ENCODE measurements at regions not wholly inside any gene's neighbourhood (a gene's known extent, or its start where the extent isn't known, plus 50 kb on each side); places are given as distances from the start of the nearest gene placed in this dataset.

DNA sequence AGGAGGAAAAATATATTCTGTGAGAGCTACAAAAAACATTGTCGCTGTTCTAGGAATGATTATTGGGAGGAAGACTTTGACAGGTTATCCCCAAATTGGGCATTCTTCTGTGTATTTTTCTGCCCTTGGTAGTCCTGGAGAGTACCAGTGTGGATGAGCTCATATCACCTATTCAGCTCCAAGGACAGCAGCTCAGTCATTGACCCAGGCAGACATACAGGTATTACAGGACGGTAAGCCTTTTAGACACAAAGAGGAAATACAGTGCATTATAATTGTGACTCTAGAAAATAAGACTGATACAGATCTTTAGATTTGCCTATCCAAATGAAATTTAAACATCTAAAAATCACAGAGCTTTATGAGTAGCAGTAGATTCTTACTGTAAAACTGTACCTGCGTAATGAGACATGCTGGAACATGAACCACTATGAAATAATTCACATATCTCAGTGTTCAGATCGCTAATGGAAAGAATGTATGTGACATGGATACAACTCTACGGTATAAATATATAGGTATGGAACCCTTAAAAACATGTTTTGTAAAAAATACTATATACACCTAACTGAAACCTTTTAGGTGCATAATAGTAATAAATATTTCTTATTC lies 56.0 kb downstream of the PLK2 start:
- no peak for DNase-seq (ENCODE audit: low spot score)

DNA sequence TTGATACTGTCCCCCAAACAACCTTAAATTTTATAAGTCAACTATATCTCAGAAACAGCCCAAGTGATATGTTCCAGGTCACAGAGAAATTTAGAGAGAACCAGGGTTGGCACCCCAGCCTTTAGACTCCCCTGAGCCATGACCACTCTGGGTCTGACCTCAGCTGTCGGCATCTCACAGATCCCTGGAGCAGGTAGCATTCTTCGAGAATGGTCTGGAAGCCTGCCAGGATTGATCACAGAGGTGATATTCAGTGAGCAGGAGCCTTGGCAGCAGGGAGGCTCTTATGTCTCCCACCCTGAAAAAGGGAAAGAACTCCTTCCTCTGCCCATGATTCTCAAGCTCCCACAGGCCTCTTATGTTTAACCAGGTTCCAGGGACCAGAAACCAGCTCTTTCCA lies 58.2 kb downstream of the PLK2 start:
- DNase-seq (ENCODE audit: low spot score), result no peak

DNA sequence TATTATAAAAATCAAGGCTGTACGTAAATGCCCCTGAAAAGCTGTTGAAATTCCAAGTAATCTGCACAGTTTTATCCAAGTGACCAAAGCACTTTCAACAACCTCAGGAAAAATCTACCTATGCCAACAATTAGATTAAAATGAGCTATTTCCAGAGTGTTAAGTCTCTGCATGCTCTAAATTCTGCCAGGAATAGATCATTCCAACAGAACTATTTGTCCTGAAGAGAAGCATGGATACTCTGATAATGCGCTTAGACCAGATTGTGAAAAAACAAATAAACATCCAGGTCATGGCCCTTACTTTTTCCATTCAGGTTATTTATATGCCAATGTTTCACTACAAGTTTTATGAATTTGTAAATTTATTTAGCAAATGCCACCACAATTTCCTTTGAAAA lies 59.1 kb downstream of the PLK2 start:
- no peak for DNase-seq (ENCODE audit: low spot score)

DNA sequence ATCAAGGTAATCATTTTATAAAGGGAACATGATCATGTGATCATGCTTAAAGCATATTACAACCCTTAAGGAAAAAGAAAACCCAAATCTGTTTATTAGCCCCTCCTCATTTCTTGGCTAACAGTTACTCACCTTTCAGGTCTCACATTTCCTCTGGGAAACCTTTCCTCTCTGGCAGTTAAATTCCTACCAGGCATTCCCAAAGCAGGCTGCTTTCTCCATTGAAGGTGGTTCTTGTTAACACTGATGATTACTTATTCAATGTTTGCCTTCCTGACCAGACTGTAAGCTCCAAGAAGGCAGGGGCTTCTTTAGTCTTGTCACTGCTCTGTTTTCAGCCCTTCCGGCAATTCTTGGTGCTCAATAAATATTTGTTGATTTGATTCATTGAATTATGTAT lies 59.9 kb downstream of the PLK2 start:
- no peak for DNase-seq (ENCODE audit: low spot score)

DNA sequence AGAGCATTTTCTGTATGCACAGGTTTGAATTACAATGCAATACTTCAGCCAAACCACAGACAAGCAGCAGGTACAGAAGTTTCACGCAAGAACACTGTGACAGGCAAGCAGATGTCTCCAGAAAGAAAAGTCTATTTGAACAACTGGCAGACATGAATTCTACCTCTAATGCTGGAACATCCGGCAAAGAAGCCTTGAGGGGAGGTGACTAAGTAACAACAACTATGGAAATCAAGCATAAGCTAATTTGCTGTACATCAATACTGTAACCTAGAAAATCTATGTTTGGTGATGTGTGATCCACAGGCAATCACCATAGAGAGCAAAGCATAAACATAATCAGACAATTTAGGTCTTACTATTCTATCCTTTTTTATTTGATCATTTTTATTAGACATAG lies 65.5 kb downstream of the PLK2 start:
- no peak for DNase-seq (ENCODE audit: low spot score)

DNA sequence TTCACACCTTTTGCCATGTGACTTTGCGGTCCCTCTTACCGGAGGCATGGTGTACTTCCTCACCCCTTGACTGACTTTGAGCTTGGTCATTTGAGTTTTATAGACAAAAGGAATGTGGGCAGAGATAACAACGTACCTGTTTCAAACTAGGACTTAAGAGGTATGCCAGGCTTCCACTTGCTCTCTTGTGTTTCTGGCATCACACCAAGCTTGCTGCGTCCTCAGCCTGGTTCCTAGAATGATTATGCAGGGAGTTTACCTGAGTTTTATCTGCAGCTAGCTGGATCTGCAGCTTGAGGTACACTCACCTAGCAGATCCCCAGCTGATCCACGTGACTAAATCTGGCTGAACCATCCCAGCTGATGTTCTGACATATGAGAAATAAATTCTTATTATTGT lies 66.2 kb downstream of the PLK2 start:
- DNase-seq (ENCODE audit: low spot score), result no peak

DNA sequence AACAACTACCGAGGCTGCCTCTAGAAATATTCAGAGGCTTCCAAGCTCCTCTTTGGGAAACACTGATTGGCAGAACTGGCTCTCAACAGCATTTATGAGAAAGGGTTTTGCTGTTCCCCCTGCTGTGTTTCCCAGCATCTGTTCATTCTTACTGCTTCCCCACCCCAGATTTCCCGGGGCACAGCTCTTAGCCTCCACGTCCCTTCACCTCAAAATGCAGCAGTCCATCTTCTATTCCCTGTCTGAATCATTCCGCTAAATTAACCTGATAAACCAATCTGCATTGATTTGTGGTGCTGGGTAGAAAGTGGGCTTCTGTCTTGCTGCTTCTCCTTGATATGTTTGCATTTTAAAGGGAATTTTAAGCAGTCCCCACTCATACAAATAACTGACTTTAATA lies 67.4 kb downstream of the PLK2 start:
- DNase-seq (ENCODE audit: low spot score), result no peak

DNA sequence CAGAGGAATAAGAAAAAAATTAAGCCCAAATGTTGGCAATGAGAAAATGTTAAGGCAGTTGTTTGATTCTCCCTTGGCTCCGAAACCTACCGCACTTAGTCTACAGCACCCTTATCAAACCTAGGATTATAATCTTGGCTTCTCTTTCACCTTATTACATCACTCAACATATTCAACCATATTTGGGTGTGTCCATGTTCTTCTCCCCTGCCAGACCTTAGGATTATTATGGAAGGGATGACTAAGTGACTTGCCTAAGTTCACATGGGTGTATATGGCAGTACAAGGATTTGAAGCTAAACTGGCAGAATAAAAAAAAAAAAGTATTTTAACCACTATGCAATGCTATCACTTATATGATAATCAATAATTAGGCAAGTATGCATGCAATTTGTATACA lies 76.4 kb downstream of the PLK2 start:
- DNase-seq (ENCODE audit: low spot score), result no peak

DNA sequence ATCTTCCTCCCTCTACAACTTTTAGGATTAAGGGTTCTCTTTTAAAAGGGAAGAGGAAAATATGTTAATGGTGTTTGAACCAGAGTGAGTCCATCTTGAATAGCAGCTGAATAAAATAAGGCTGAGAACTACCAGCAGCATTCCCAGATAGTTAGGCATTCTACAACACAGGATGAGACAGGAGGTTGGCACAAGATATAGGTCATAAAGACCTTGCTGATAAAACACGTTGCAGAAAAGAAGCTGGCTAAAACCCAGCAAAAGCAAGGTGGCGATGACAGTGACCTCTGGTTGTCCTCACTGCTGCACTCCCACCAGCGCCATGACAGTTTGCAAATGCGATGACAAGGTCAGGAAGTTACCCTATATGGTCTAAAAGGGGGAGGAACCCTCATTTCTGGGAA lies 77.8 kb downstream of the PLK2 start:
- no peak for DNase-seq (ENCODE audit: low spot score)

DNA sequence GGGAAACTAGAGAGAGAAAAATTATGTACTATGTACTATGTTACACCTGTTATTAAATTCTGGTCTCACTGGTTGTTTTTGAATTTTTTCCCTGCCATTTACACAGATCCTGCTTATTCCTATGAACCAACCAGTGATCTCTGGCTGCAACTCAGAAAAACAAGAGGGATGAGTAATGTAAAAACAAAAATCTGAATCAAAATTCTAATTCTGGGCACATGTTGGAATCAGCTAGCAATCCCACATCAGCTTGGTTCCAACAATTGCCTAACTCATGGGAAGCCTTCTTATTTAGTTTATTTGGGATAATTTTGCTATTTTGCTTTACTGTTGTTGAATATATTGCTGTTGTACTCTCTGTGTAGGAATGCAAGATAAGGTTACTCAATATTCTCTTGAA lies 78.3 kb downstream of the PLK2 start:
- no peak for DNase-seq (ENCODE audit: low spot score)

DNA sequence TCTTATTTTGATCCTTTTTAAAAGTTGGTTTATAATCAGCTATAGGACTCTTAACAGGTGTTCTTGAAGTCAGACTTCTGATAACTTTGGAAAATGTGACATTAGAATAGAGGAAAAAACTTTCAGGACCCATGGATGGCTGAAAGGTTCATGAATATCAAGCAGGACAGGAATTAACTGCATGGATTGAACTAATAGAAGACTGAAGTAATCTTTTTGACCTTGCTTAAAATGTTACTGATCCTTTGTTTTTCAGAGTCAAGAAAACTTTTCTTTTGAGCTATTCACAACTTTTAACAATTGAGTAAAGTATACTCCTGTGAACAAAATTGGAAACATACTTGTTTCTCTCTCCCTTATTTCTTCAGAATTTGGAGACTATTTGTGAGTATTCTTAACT lies 79.2 kb downstream of the PLK2 start:
- DNase-seq (ENCODE audit: low spot score), result no peak

DNA sequence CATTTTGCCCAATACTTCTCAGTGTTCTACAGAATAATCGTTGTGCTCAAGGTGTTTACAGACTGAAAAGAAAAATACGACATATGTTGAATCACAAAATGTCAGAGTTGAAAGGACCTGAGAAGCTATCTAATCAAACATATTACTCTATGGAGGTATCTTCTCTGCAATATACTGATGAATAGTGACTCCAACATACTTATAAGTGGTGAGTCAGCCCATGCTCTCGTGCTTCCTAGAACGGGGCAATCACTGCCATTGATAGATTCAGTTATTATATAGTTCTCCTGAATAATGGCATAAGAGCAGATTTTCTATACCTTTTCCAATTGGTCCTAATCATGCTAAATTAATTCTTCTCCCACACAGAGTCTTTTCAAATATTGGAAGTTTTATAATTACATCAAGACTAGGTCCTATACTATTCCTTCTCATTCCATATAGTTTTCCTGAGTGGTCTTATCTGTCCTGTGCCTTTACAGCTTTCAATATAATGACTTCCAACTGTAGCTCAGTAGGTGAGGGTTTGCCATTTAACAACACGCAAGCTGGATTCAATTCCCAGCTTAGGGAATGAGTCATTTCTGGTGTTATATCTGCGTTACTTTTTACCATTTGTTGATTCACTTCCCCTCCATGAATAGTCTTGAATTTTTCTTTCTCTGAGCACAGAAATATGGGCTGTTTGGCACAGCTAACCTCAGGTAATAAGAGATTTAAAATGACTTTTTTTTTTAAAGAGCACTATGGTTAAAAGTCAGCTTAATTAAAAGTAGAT lies 81.1 kb downstream of the PLK2 start:
- DNase-seq (ENCODE audit: low spot score), result no peak

DNA sequence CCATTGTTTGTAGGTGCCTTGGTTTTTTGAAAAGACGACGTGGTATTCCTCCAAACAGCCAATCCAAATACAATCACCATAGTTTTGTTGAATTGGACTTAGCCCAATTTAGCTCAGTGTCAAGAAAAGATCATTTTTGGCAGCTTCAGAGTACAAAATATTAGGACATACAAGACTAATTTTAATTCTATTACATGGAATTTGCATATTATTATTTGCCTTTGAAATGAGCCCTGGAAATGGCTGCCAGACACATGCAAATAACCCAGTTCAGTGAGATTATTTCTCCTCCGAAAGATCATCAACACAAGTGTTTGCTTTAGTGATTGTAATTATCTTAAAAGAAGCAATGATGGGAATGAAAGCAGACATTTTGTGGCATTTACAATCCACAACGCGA lies 89.3 kb downstream of the PLK2 start:
- no peak for DNase-seq (ENCODE audit: low spot score)

DNA sequence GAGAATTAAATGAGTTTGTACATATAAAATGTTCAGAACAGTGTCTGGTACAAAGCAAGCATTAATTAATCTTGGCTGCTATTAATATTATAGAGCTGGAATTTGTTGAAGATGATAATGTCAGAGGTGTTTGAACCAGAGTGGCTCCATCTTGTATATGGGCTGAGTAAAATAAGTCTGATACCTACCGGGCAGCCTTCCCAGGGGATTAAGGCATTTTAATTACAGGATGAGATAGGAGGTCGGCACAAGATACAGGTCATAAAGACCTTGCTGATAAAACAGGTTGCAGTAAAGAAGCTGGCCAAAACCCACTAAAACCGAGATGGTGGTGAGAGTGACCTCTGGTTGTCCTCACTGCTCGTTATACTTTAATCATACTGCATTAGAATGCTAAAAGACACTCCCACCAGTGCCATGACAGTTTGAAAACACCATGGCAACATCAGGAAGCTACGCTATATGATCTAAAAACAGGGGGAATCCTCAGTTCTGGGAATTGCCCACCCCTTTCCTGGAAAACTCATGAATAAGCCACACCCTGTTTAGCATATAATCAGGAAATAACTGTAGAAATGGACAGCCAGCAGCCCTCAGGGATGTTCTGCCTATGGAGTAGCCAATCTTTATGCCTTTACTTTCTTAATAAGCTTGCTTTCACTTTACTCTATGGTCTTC lies 90.2 kb downstream of the PLK2 start:
- no peak for DNase-seq (ENCODE audit: low spot score)

DNA sequence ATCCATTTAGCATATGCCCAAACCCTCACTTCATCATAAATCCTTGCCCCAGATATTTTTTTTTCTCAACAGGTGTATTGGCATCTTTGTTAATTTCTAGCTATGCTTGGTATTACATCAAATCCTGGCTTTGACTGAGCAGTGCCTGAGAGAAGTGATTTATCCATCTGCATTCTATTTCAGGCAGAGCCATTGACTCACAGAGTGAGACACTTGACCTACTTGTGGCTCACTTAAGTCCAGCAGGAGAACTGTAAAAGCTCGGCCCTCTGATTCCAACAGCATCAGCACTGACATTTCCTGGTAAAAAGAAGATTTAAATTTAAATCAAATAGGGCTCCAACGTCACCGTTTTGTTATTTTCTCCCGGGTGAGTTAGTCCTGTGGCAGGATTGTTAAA lies 93.4 kb downstream of the PLK2 start:
- peak; percentile 26 for DNase-seq (ENCODE audit: low spot score)

DNA sequence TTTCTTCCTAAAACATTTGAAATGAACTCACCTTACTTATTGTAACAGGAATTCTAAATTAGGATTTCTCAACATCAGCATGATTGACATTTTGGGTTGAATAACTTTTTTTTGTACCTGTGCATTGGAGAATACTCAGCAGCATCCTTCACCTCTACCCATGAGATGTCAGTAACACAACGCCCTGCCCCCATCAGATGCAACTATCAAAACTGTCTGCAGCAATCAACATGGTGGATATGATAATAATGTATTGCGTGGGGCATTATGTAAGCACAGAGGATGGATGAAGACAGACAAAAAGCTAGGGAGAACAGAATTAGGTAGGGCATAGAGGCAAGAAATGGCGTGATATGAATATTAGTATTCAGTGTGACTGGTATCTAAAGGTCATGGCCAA lies 94.1 kb downstream of the PLK2 start:
- DNase-seq (ENCODE audit: low spot score), result no peak

DNA sequence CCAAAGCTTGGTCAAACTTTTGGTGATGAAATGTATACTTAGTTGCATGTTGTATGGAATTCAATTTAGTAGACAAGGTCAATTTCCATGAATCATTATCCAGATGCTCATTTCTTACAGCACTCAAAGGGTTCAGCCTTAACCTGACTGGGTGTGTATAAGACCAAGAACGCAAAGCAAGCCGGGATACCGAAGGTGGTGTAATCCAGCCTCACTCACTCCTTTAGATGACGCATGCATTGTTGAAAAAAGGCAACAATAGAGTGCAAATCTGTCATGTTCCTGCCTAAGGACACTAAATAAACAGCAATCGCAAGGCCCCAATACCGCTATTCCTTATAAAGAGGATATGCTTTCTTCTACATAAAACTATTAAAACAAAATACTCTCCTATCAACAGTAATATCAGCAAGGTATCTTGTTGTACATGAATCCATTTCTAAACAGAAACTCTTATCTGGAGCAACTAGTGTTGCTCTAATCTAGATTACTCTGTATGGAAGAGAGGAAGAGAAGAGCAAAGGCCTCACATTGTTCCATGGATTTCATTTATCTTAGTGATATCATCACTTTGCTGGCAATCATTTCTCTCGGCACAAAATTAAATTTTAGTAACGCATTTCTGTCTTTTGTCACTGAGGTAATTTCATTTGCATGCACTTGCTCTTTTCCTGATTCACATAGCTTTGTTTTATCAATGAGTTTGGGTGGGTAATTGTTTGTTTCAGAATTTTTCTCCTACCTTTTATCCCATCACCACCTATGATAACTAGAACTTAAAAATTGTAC lies 96.2 kb downstream of the PLK2 start:
- no peak for DNase-seq (ENCODE audit: low spot score)

DNA sequence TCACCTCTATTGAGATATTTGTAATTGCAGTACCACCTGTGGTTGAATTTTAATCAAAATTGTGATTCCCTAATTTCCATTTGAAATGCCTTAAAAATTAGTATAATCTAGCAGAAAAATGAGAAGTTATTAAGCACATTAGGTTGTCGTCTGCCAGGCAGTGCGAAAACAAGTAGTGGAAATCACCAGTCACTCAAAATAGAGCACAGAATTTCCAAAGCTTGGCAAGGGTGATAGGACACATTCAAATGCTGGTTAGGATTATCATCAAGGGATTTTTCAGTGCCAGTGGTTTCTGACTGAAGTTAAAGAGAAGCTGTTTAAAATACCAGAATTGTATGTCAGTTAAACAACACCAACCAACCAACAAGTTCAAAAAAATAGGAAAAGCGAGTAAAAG lies 97.8 kb downstream of the PLK2 start:
- DNase-seq (ENCODE audit: low spot score), result no peak

DNA sequence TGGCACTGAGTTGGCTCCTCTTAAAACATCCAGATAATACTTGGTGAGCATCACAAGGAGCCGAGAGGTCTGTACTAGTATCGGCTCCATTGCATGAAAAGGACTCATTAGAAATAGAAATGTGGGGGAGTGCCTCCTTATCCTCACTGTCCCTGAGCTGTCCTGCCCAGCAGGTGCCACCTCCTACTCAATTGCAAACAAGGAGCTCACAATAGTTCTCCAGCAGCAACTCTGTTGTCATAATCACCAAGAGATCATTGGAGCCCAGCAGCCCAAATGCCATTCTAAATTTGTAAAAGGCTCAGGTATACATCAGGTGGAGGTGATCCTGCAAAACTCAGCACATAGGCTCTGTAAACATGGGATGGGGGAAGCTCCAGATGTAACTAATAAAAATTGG lies 99.1 kb downstream of the PLK2 start:
- DNase-seq (ENCODE audit: low spot score), result no peak

DNA sequence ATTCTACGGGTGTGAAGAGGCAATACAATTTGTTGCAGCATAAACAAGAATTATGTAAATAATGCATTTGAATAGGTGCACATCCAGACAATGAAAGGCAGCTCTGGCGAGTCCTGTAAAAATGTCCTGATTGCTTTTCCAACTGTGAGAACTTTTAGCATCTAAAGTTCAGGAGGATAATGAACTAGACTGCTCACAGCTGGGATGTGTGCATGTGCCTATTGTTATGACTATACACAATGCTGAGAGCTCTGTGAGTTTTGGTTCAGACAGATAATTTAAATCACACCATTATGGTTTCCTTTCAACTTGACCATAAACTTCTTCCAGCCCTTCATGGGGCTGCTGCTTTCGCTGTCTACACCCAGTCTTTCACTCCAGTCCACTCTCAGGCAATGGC lies 99.9 kb downstream of the PLK2 start:
- no peak for DNase-seq (ENCODE audit: low spot score)

DNA sequence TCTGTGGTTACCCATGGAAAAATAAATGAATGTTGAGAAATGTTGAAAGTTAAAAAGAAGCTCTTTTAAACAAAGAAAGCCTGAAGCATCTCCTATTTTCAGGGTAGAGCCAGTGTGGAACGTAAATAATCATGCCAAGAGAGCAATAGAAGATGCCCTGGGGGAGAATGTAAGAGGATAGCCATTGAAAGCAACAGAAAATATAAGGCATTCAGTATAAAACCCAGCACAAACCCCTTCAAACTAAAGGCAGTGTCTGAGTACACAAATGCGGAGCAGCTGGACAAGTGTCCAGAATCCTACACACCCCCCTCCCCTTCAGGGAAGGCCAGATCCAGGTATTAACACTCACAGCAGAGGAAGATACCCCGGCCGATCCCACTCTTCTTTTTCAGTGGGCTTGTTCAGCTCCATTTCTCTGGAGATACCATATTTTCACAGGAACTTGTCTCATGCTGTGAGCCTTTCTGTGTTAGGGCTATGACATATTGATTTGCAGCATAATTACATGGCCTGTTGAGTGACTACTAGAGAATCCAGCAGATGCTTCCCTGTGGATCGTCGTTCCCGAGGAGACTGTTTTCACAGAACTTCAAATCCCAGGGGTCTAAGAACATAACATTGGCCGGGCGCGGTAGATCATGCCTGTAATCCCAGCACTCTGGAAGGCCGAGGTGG lies 101.2 kb downstream of the PLK2 start:
- no peak for DNase-seq (ENCODE audit: low spot score)

All from HT-29 (cell line).